Natural killer cell (primary cell): ENCODE measurements at regions not wholly inside any gene's neighbourhood (a gene's known extent, or its start where the extent isn't known, plus 50 kb on each side); places are given as distances from the start of the nearest gene placed in this dataset.
"Not testable (repeated sequence)": the region's sequence is repeated elsewhere in the genome, so short reads cannot be mapped to it uniquely, and the experiment has no call there.

Experiments used
- ATAC-seq, 3 donors: fragments of 150-1000 bp in 2 of 3; fragments of 200-7000 bp in 1 of 3; cut with Tn5 transposase; 1 replicate in 1 of 3; 2 replicates in 2 of 3; pipeline ENCODE4 v1.10.0; 2021; ENCODE audit warnings: mild to moderate bottlenecking in 2 of 3, moderate library complexity in 2 of 3
- DNase-seq, 2 donors: peaks; one replicate each; pipeline versions ENCODE4 v3.0.0 to v3.0.0-alpha.2; 2013 to 2021; ENCODE audit warnings: mixed read lengths in 1 of 2
- H3K27ac ChIP-seq: one replicate; pipeline ENCODE4 v1.5.1; 2013; ENCODE audit warnings: mild to moderate bottlenecking, low read length
- H3K27me3 ChIP-seq: one replicate; pipeline ENCODE4 v1.6.1; 2013; ENCODE audit warnings: low read length; ENCODE audit not compliant: control insufficient read depth, insufficient read depth
- H3K36me3 ChIP-seq: one replicate; pipeline ENCODE4 v1.6.1; 2013; ENCODE audit warnings: low read length; ENCODE audit not compliant: control insufficient read depth, insufficient read depth
- H3K4me1 ChIP-seq: one replicate; pipeline ENCODE4 v1.6.1; 2013; ENCODE audit warnings: low read length; ENCODE audit not compliant: control insufficient read depth, insufficient read depth
- H3K4me3 ChIP-seq: one replicate; pipeline ENCODE4 v1.5.1; 2013; ENCODE audit warnings: low read length
- H3K9me3 ChIP-seq: one replicate; pipeline ENCODE4 v1.6.1; 2013; ENCODE audit warnings: low read length; ENCODE audit not compliant: control insufficient read depth, insufficient read depth
- H3K27ac Mint-ChIP-seq, 2 donors: one replicate each; pipeline ENCODE4 v1.8.0; 2022; ENCODE audit warnings: mild to moderate bottlenecking in 2 of 2, mixed read lengths in 2 of 2, moderate library complexity in 1 of 2
- H3K27me3 Mint-ChIP-seq, 2 donors: one replicate each; pipeline ENCODE4 v1.8.0; 2022; ENCODE audit warnings: low read depth in 2 of 2, mixed read lengths in 2 of 2
- H3K36me3 Mint-ChIP-seq: one replicate; pipeline ENCODE4 v1.8.0; 2022; ENCODE audit warnings: mixed read lengths
- H3K4me1 Mint-ChIP-seq, 2 donors: one replicate each; pipeline ENCODE4 v1.8.0; 2022; ENCODE audit warnings: mixed read lengths in 2 of 2
- H3K4me3 Mint-ChIP-seq: one replicate; pipeline ENCODE4 v1.8.0; 2022; ENCODE audit warnings: mild to moderate bottlenecking, moderate library complexity, mixed read lengths
- H3K9me3 Mint-ChIP-seq, 2 donors: one replicate each; pipeline ENCODE4 v1.8.0; 2022; ENCODE audit warnings: mixed read lengths in 2 of 2
- CTCF ChIP-seq: fragments of 200-600 bp; IDR thresholded peaks from one replicate; pipeline ENCODE4 v1.8.0; 2022; ENCODE audit warnings: antibody characterized with exemption
- WGBS: methylation state at CpG from one replicate; pipeline ENCODE4 v1.1.7; 2013; ENCODE audit warnings: missing lambda C conversion rate; ENCODE audit not compliant: insufficient coverage; 5-methylcytosine and 5-hydroxymethylcytosine counted together
- intact Hi-C: fragments of 100-400 bp; cut with micrococcal nuclease; formaldehyde crosslinking; loops from one replicate; pipeline ENCODE4 v1.14.2; 2022

GRCh38 chr13:53110181-53110580 lies 81.6 kb downstream of the OLFM4 start:
- no peaks in the 10 kb centered on the region for H3K36me3 Mint-ChIP-seq
- H3K9me3 Mint-ChIP-seq: peaks cover 2% of the 10 kb centered on the region in 2 donors
- Histone ChIP-seq H3K27ac (no peak overlapping the region), H3K4me1 (no peaks in the 10 kb centered on the region), H3K4me3 (no peak overlapping the region), H3K36me3 (no peaks in the 10 kb centered on the region), H3K27me3 (no peaks in the 10 kb centered on the region), H3K9me3 (no peaks in the 10 kb centered on the region)
- DNase-seq (no peak), ATAC-seq (no peak)
- peaks cover 3 to 22% of the 10 kb centered on the region in 2 donors for H3K27me3 Mint-ChIP-seq
- TF ChIP-seq CTCF: no peak
- WGBS: 71% methylated on average over 2 of the region's 2 CpGs
- no peaks in the 10 kb centered on the region for H3K4me1 Mint-ChIP-seq
- intact Hi-C loops: no loop called here
- H3K27ac Mint-ChIP-seq: no peak overlapping the region
- H3K4me3 Mint-ChIP-seq: no peak overlapping the region

GRCh38 chr13:53110614-53111013 lies 82.0 kb downstream of the OLFM4 start:
- H3K36me3 Mint-ChIP-seq: no peaks in the 10 kb centered on the region
- peaks cover 2% of the 10 kb centered on the region in 2 donors for H3K9me3 Mint-ChIP-seq
- H3K4me1 Mint-ChIP-seq: no peaks in the 10 kb centered on the region
- no peak overlapping the region for H3K27ac ChIP-seq
- H3K27ac Mint-ChIP-seq: no peak overlapping the region
- H3K9me3 ChIP-seq: no peaks in the 10 kb centered on the region
- DNase-seq (no peak), ATAC-seq (no peak)
- no peak overlapping the region for H3K4me3 Mint-ChIP-seq
- peaks cover 3 to 22% of the 10 kb centered on the region in 2 donors for H3K27me3 Mint-ChIP-seq
- TF ChIP-seq CTCF: no peak
- no peak overlapping the region for H3K4me3 ChIP-seq
- H3K36me3 ChIP-seq: no peaks in the 10 kb centered on the region
- 92% methylated on average over 2 of the region's 4 CpGs for WGBS
- intact Hi-C loops: no loop called here
- no peaks in the 10 kb centered on the region for H3K4me1 ChIP-seq
- no peaks in the 10 kb centered on the region for H3K27me3 ChIP-seq

GRCh38 chr13:53112522-53112921 lies 83.9 kb downstream of the OLFM4 start:
- intact Hi-C loops: no loop called here
- Histone ChIP-seq H3K36me3 (no peaks in the 10 kb centered on the region), H3K9me3 (no peaks in the 10 kb centered on the region), H3K4me1 (no peaks in the 10 kb centered on the region), H3K4me3 (no peak overlapping the region), H3K27me3 (no peaks in the 10 kb centered on the region), H3K27ac (no peak overlapping the region)
- H3K4me3 Mint-ChIP-seq: no peak overlapping the region
- H3K36me3 Mint-ChIP-seq: no peaks in the 10 kb centered on the region
- DNase-seq (no peak), ATAC-seq (no peak)
- 88% methylated on average over 2 of the region's 2 CpGs for WGBS
- no peak for TF ChIP-seq CTCF
- peaks cover 0 to 16% of the 10 kb centered on the region in 2 donors for H3K27me3 Mint-ChIP-seq
- H3K27ac Mint-ChIP-seq: no peak overlapping the region
- peaks cover 2% of the 10 kb centered on the region in 2 donors for H3K9me3 Mint-ChIP-seq
- H3K4me1 Mint-ChIP-seq: no peaks in the 10 kb centered on the region

GRCh38 chr13:53117048-53117447 lies 88.4 kb downstream of the OLFM4 start:
- H3K36me3 ChIP-seq, H3K36me3 Mint-ChIP-seq, H3K27me3 ChIP-seq, intact Hi-C loops, H3K27ac Mint-ChIP-seq, H3K4me3 Mint-ChIP-seq, H3K4me1 Mint-ChIP-seq, DNase-seq, H3K4me3 ChIP-seq, H3K27me3 Mint-ChIP-seq, H3K9me3 ChIP-seq, ATAC-seq, H3K27ac ChIP-seq, H3K4me1 ChIP-seq, H3K9me3 Mint-ChIP-seq: not testable (repeated sequence)
- WGBS: 40% methylated on average over 1 of the region's 1 CpG
